B cell (primary cell): ENCODE measurements at regions not wholly inside any gene's neighbourhood (a gene's known extent, or its start where the extent isn't known, plus 50 kb on each side); places are given as distances from the start of the nearest gene placed in this dataset.

Experiments
- ATAC-seq: fragments of 200-7000 bp; cut with Tn5 transposase; one replicate; pipeline ENCODE4 v1.10.0; 2021; ENCODE audit warnings: low read depth, mild to moderate bottlenecking, moderate number of reproducible peaks, moderate library complexity
- CTCF ChIA-PET: fragments of 350-600 bp; sonication (Branson Sonifier 250); formaldehyde crosslinking; loops from one replicate; lab custom pipeline; 2021; ENCODE audit warnings: antibody characterized with exemption, inconsistent platforms; lab: Charles Lee
- POLR2A ChIA-PET: fragments of 350-600 bp; sonication (Branson Sonifier 250); formaldehyde crosslinking; loops from one replicate; lab custom pipeline; 2021; ENCODE audit warnings: antibody characterized with exemption; lab: Charles Lee
- DNase-seq: peaks from one replicate; pipeline ENCODE4 v3.0.0; 2013
- H2AFZ ChIP-seq: 2 replicates; pipeline ENCODE4 v1.6.1; 2012; ENCODE audit warnings: mild to moderate bottlenecking, low read depth, low read length; ENCODE audit not compliant: insufficient read depth, poor library complexity, severe bottlenecking
- H3K27ac ChIP-seq, 2 donors: 1 replicate in 1 of 2; 2 replicates in 1 of 2; pipeline ENCODE4 v1.5.1; 2012 to 2013; ENCODE audit warnings: low read length in 2 of 2, mild to moderate bottlenecking in 2 of 2, moderate library complexity in 1 of 2
- H3K27me3 ChIP-seq, 4 experiments: fragments of 200-600 bp in 1 of 4; sonication (generic) in 1 of 4; replicated peaks in 1 of 4; 1 replicate in 2 of 4; 2 replicates in 2 of 4; pipeline versions ENCODE4 v1.6.1 to v1.7.0; 2013 to 2016; ENCODE audit warnings: low read length in 3 of 4, mild to moderate bottlenecking in 2 of 4, mixed read lengths in 1 of 4, moderate library complexity in 1 of 4; ENCODE audit not compliant: insufficient read depth in 4 of 4, control insufficient read depth in 3 of 4; ENCODE audit errors: control extremely low read depth in 1 of 4
- H3K36me3 ChIP-seq, 2 experiments: replicated peaks in 1 of 2; 1 replicate in 1 of 2; 2 replicates in 1 of 2; pipeline versions ENCODE4 v1.6.1 to v1.7.1; 2013; ENCODE audit warnings: low read length in 1 of 2; ENCODE audit not compliant: insufficient read depth in 2 of 2, control insufficient read depth in 1 of 2; ENCODE audit errors: control extremely low read depth in 1 of 2, extremely low read depth in 1 of 2
- H3K4me1 ChIP-seq, 2 donors: fragments of 200-600 bp in 1 of 2; sonication (generic) in 1 of 2; 1 replicate in 1 of 2; 2 replicates in 1 of 2; pipeline versions ENCODE4 v1.5.1 to v1.6.1; 2013 to 2017; ENCODE audit warnings: low read length in 2 of 2; ENCODE audit not compliant: control insufficient read depth in 2 of 2, insufficient read depth in 2 of 2
- H3K4me2 ChIP-seq: replicated peaks from 2 replicates; pipeline ENCODE3; 2012; ENCODE audit warnings: mild to moderate bottlenecking, low read depth, low read length; ENCODE audit not compliant: poor library complexity, severe bottlenecking
- H3K4me3 ChIP-seq, 5 experiments: fragments of 200-600 bp in 1 of 5; sonication (generic) in 1 of 5; 1 replicate in 3 of 5; 2 replicates in 2 of 5; pipeline versions ENCODE4 v1.5.1 to v1.7.0; 2011 to 2016; ENCODE audit warnings: low read length in 4 of 5, mild to moderate bottlenecking in 4 of 5, low read depth in 2 of 5, control low read depth in 1 of 5, moderate library complexity in 1 of 5; ENCODE audit not compliant: insufficient read depth in 1 of 5; ENCODE audit errors: control extremely low read depth in 1 of 5, extremely low read depth in 1 of 5
- H3K79me2 ChIP-seq: fragments of 200-600 bp; sonication (generic); one replicate; pipeline ENCODE4 v1.6.0; 2016; ENCODE audit warnings: low read length; ENCODE audit not compliant: control insufficient read depth, insufficient read depth
- H3K9ac ChIP-seq: fragments of 200-600 bp; sonication (generic); 2 replicates; pipeline ENCODE4 v1.6.1; 2017; ENCODE audit warnings: mild to moderate bottlenecking, low read length, moderate library complexity
- H3K9me3 ChIP-seq, 3 donors: one replicate each; pipeline versions ENCODE4 v1.6.1 to v1.7.1; 2013; ENCODE audit warnings: low read length in 2 of 3; ENCODE audit not compliant: control insufficient read depth in 2 of 3, insufficient read depth in 1 of 3; ENCODE audit errors: control extremely low read depth in 1 of 3
- H4K20me1 ChIP-seq: 2 replicates; pipeline ENCODE4 v1.6.0; 2012; ENCODE audit warnings: mild to moderate bottlenecking, low read length; ENCODE audit not compliant: insufficient read depth, control insufficient read depth, poor library complexity, severe bottlenecking
- H3K27ac Mint-ChIP-seq: one replicate; pipeline ENCODE4 v1.8.0; 2021; ENCODE audit warnings: mixed read lengths
- H3K27me3 Mint-ChIP-seq: one replicate; pipeline ENCODE4 v1.8.0; 2021; ENCODE audit warnings: mixed read lengths
- H3K4me1 Mint-ChIP-seq: one replicate; pipeline ENCODE4 v1.8.0; 2021; ENCODE audit warnings: mixed read lengths
- H3K4me3 Mint-ChIP-seq: one replicate; pipeline ENCODE4 v1.8.0; 2021; ENCODE audit warnings: mixed read lengths
- H3K9me3 Mint-ChIP-seq: one replicate; pipeline ENCODE4 v1.8.0; 2022; ENCODE audit warnings: mixed read lengths; ENCODE audit not compliant: insufficient read depth
- CTCF ChIP-seq: fragments of 200-600 bp; IDR thresholded peaks from one replicate; pipeline ENCODE4 v1.8.0; 2022; ENCODE audit warnings: antibody characterized with exemption, mild to moderate bottlenecking
- EZH2 ChIP-seq: IDR thresholded peaks from 2 replicates; pipeline ENCODE4 v1.6.1; 2012; ENCODE audit warnings: borderline replicate concordance, low read depth, mild to moderate bottlenecking, moderate library complexity, low read length; ENCODE audit not compliant: insufficient read depth, poor library complexity, severe bottlenecking
- WGBS: methylation state at CpG from one replicate; pipeline ENCODE4 v1.1.5; 2013; ENCODE audit warnings: missing lambda C conversion rate; ENCODE audit not compliant: insufficient coverage; 5-methylcytosine and 5-hydroxymethylcytosine counted together
- intact Hi-C: fragments of 100-400 bp; cut with micrococcal nuclease; formaldehyde crosslinking; loops from one replicate; pipeline ENCODE4 v1.10.0; 2022

GRCh38 chr18:27411911-27412310 is 226.8 kb upstream of the CHST9 start:
- H3K9me3 ChIP-seq, result no peaks in the 10 kb centered on the region
- 100% methylated on average over 1 of the region's 2 CpGs for WGBS
- no peaks in the 10 kb centered on the region for H3K27me3 ChIP-seq
- Mint-ChIP-seq H3K9me3 (no peaks in the 10 kb centered on the region), H3K4me3 (no peak overlapping the region), H3K27me3 (no peaks in the 10 kb centered on the region), H3K4me1 (no peaks in the 10 kb centered on the region), H3K27ac (no peak overlapping the region)
- ChIA-PET POLR2A (no interaction called here), CTCF (no interaction called here)
- TF ChIP-seq CTCF, result no peak
- no peak for TF ChIP-seq EZH2
- H3K4me2 ChIP-seq, result no peak overlapping the region
- no peak overlapping the region for H3K9ac ChIP-seq
- H3K4me3 ChIP-seq, result no peak overlapping the region
- DNase-seq (no peak), ATAC-seq (no peak)
- no peaks in the 10 kb centered on the region for H4K20me1 ChIP-seq
- intact Hi-C loops, result no loop called here
- no peaks in the 10 kb centered on the region for H3K79me2 ChIP-seq
- no peaks in the 10 kb centered on the region for H3K4me1 ChIP-seq
- no peak overlapping the region for H3K27ac ChIP-seq
- no peaks in the 10 kb centered on the region for H3K36me3 ChIP-seq
- no peak overlapping the region for H2AFZ ChIP-seq

- Mint-ChIP-seq H3K4me3 (no peak overlapping the region), H3K27ac (no peak overlapping the region), H3K9me3 (no peaks in the 10 kb centered on the region), H3K27me3 (no peaks in the 10 kb centered on the region), H3K4me1 (no peaks in the 10 kb centered on the region)
- Histone ChIP-seq H3K36me3 (no peaks in the 10 kb centered on the region), H4K20me1 (no peaks in the 10 kb centered on the region), H2AFZ (no peak overlapping the region), H3K27me3 (no peaks in the 10 kb centered on the region), H3K9me3 (no peaks in the 10 kb centered on the region), H3K4me1 (no peaks in the 10 kb centered on the region), H3K9ac (no peak overlapping the region), H3K79me2 (no peaks in the 10 kb centered on the region), H3K27ac (no peak overlapping the region), H3K4me3 (no peak overlapping the region), H3K4me2 (no peak overlapping the region)
- no peak for TF ChIP-seq EZH2
- TF ChIP-seq CTCF, result no peak
- ATAC-seq (no peak), DNase-seq (no peak)
- ChIA-PET CTCF (no interaction called here), POLR2A (no interaction called here)
- intact Hi-C loops, result no loop called here
- WGBS, result no CpG with 5 or more reads among the region's 1 CpG
Observed at GRCh38 chr18:27411013-27411412, 225.9 kb upstream of the CHST9 start.
